GM12878 (cell line): ENCODE measurements at regions not wholly inside any gene's neighbourhood (a gene's known extent, or its start where the extent isn't known, plus 50 kb on each side); places are given as distances from the start of the nearest gene placed in this dataset.

Experiments used
- ATAC-seq: fragments of 200-7000 bp; cut with Tn5 transposase; 3 replicates; pipeline ENCODE4 v1.9.1; 2020; ENCODE audit warnings: mild to moderate bottlenecking, moderate library complexity
- BruUV-seq: library from RNA; stranded (reverse); fragments of 400-500 nt; replicated peaks from 2 replicates; lab custom pipeline; 2021; lab: Mats Ljungman, UMichigan
- CTCF ChIA-PET: fragments of 300-600 bp; sonication (Branson Sonifier 250); formaldehyde crosslinking; extraction: SDS; loops from one replicate; lab custom pipeline; 2021; ENCODE audit warnings: inconsistent platforms; lab: Yijun Ruan, JAX
- POLR2A ChIA-PET: fragments of 350-600 bp; formaldehyde crosslinking; extraction: SDS; loops from one replicate; lab custom pipeline; 2021; ENCODE audit warnings: inconsistent platforms; lab: Charles Lee
- RAD21 ChIA-PET: fragments of 300-600 bp; sonication (Branson Sonifier 250); formaldehyde crosslinking; loops from one replicate; lab custom pipeline; 2023; ENCODE audit warnings: antibody characterized with exemption; ENCODE audit not compliant: unreplicated experiment; lab: Charles Lee
- SMC1A ChIA-PET: fragments of 300-600 bp; sonication (Branson Sonifier 250); formaldehyde crosslinking; loops from one replicate; lab custom pipeline; 2023; ENCODE audit not compliant: unreplicated experiment, uncharacterized antibody; lab: Charles Lee
- DNase-seq: peaks from one replicate; pipeline ENCODE4 v3.0.0-alpha.2; 2011; ENCODE audit warnings: low read depth, low spot score
- FAIRE-seq: peaks from 3 replicates; lab custom pipeline; 2011; peaks lifted over from hg19 to GRCh38; lab: Jason Lieb, UNC
- H2AFZ ChIP-seq: 2 replicates; pipeline ENCODE4 v1.6.0; 2011; ENCODE audit warnings: low read depth, low read length, control low read depth; ENCODE audit not compliant: control insufficient read depth
- H3K27ac ChIP-seq: 2 replicates; pipeline ENCODE4 v1.5.1; 2011; ENCODE audit warnings: control low read depth; ENCODE audit not compliant: control insufficient read depth, insufficient read depth
- H3K27me3 ChIP-seq, 2 experiments: replicated peaks in 1 of 2; 2 replicates each; pipeline versions ENCODE4 v1.6.0 to v1.6.1; 2011; ENCODE audit warnings: low read length in 1 of 2; ENCODE audit not compliant: control insufficient read depth in 2 of 2, insufficient read depth in 2 of 2
- H3K36me3 ChIP-seq, 2 experiments: 2 replicates each; pipeline ENCODE4 v1.5.1; 2011; ENCODE audit warnings: low read length in 1 of 2; ENCODE audit not compliant: control insufficient read depth in 2 of 2, insufficient read depth in 2 of 2
- H3K4me1 ChIP-seq: 2 replicates; pipeline ENCODE4 v1.6.1; 2011; ENCODE audit warnings: mild to moderate bottlenecking, low read length, moderate library complexity, mixed read lengths; ENCODE audit not compliant: control insufficient read depth, insufficient read depth
- H3K4me2 ChIP-seq: 2 replicates; pipeline ENCODE4 v1.6.0; 2011; ENCODE audit warnings: control low read depth; ENCODE audit not compliant: control insufficient read depth, insufficient read depth
- H3K4me3 ChIP-seq: fragments of 200-600 bp; sonication (generic); 2 replicates; pipeline ENCODE4 v1.5.1; 2016
- H3K79me2 ChIP-seq: 2 replicates; pipeline ENCODE4 v1.6.0; 2011; ENCODE audit warnings: low read length; ENCODE audit not compliant: control insufficient read depth, insufficient read depth
- H3K9ac ChIP-seq: 2 replicates; pipeline ENCODE4 v1.8.0; 2011; ENCODE audit warnings: low read length, control low read depth, mixed read lengths; ENCODE audit not compliant: control insufficient read depth, insufficient read depth
- H3K9me3 ChIP-seq: replicated peaks from 3 replicates; pipeline ENCODE4 v1.5.1; 2011; ENCODE audit warnings: mild to moderate bottlenecking, low read length; ENCODE audit not compliant: control insufficient read depth, insufficient read depth
- H4K20me1 ChIP-seq: 2 replicates; pipeline ENCODE4 v1.6.0; 2011; ENCODE audit not compliant: control insufficient read depth, insufficient read depth
- CBX5 ChIP-seq: sonication (generic); IDR thresholded peaks from 2 replicates; pipeline ENCODE4 v1.6.1; 2016; ENCODE audit warnings: low read depth, moderate library complexity, mild to moderate bottlenecking, inconsistent platforms
- HDAC6 ChIP-seq: fragments of 200-600 bp; sonication (generic); IDR thresholded peaks from one replicate; pipeline ENCODE4 v1.8.0; 2017; ENCODE audit warnings: antibody characterized with exemption; ENCODE audit not compliant: unreplicated experiment
- IKZF1 ChIP-seq: fragments of 450-650 bp; conservative IDR thresholded peaks from 2 replicates; pipeline ENCODE4 v1.6.1; 2017; ENCODE audit warnings: antibody characterized with exemption, mild to moderate bottlenecking
- ZZZ3 ChIP-seq: IDR thresholded peaks from 2 replicates; pipeline ENCODE4 v1.6.1; 2011; ENCODE audit warnings: low read depth; ENCODE audit not compliant: control insufficient read depth, insufficient read length
- WGBS: methylation state at CpG from one replicate; pipeline ENCODE4 v1.1.6; 2016; ENCODE audit warnings: low lambda C conversion rate; ENCODE audit not compliant: insufficient replicate concordance, insufficient coverage; ENCODE audit errors: missing lambda C conversion rate; 5-methylcytosine and 5-hydroxymethylcytosine counted together
- in situ Hi-C: fragments of 300-500 bp; cut with MboI; formaldehyde crosslinking; loops from 9 replicates; pipeline ENCODE4 v1.14.3; 2018; ENCODE audit warnings: mixed read lengths
- intact Hi-C: fragments of 100-400 bp; cut with micrococcal nuclease; formaldehyde crosslinking; loops from one replicate; pipeline ENCODE4 v1.14.2; 2022; ENCODE audit not compliant: unreplicated experiment
- TF ChIP-seq, protein P1 (sequence below): fragments of 450-650 bp; formaldehyde crosslinking; IDR thresholded peaks from 2 replicates; pipeline ENCODE4 v1.5.0; 2022; ENCODE audit warnings: mild to moderate bottlenecking, missing genetic modification characterization
- TF ChIP-seq, protein P2 (sequence below): IDR thresholded peaks from 2 replicates; pipeline ENCODE4 v1.6.1; 2012; ENCODE audit warnings: mild to moderate bottlenecking, low read depth, low read length
- TF ChIP-seq, protein P3 (sequence below): fragments of 450-650 bp; formaldehyde crosslinking; IDR thresholded peaks from 2 replicates; pipeline ENCODE4 v1.4.0; 2020; ENCODE audit warnings: mild to moderate bottlenecking, moderate library complexity

DNA sequence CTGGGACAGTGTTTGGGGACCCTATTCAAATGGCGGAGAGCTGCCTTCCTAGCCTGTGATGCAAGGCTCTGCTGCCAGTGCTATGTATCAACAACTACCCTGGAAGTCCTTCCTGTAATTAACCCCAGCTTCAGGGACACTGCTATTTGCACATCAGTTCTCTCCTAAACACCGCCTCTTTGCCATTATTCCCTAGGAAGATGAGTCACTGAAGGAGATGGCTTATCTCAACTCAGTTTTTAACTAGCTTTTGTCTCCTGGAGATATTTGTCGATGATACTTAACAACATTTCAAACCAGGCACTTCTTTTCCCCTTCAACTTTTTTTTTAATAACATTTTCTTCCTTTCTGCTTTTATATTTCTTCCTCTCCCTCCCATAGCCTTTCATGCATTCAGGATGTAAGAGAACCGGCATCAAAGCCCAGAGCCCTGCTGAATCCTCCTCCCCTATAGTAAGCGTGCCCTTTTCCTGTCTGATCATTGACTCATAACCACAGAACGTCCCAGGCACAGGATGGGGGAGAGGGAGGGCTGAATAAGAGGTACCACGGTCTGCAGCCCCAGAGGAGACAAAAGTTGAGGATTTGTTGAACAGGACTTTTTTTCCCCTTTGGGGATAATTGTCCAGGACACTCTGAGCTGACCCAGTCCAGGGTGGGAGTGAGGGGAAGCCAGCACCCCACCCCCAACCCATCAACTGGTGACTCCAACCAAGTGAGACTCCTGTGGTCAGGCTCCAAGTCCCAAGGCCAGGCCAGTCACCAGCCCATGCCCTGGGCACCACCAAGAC, 387.8 kb upstream of the SALL1 start:
- in situ Hi-C loops: no loop called here
- no peaks in the 10 kb centered on the region for H3K36me3 ChIP-seq
- no peak overlapping the region for H3K9ac ChIP-seq
- no peak overlapping the region for H2AFZ ChIP-seq
- no peak overlapping the region for H3K27ac ChIP-seq
- no peaks in the 10 kb centered on the region for H3K4me1 ChIP-seq
- FAIRE-seq (no peak), DNase-seq (no peak), ATAC-seq (peak; percentile 49; the same call in 2 of the 3 replicates)
- ChIA-PET RAD21 (interaction anchor here (0.6 kb wide), 1 partner anchor 815 kb away, joined by 3 read pairs; no protein-coding TSS in a partner anchor), CTCF (interaction anchor here (0.6 kb wide), 1 partner anchor 227 kb away, joined by 3 read pairs; no protein-coding TSS in a partner anchor), POLR2A (no interaction called here), SMC1A (no interaction called here)
- TF ChIP-seq HDAC6: no peak
- TF ChIP-seq IKZF1: no peak
- TF ChIP-seq, protein P1, sequence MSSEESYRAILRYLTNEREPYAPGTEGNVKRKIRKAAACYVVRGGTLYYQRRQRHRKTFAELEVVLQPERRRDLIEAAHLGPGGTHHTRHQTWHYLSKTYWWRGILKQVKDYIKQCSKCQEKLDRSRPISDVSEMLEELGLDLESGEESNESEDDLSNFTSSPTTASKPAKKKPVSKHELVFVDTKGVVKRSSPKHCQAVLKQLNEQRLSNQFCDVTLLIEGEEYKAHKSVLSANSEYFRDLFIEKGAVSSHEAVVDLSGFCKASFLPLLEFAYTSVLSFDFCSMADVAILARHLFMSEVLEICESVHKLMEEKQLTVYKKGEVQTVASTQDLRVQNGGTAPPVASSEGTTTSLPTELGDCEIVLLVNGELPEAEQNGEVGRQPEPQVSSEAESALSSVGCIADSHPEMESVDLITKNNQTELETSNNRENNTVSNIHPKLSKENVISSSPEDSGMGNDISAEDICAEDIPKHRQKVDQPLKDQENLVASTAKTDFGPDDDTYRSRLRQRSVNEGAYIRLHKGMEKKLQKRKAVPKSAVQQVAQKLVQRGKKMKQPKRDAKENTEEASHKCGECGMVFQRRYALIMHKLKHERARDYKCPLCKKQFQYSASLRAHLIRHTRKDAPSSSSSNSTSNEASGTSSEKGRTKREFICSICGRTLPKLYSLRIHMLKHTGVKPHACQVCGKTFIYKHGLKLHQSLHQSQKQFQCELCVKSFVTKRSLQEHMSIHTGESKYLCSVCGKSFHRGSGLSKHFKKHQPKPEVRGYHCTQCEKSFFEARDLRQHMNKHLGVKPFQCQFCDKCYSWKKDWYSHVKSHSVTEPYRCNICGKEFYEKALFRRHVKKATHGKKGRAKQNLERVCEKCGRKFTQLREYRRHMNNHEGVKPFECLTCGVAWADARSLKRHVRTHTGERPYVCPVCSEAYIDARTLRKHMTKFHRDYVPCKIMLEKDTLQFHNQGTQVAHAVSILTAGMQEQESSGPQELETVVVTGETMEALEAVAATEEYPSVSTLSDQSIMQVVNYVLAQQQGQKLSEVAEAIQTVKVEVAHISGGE (CRISPR knock-in tag): no peak
- TF ChIP-seq CBX5: no peak
- TF ChIP-seq, protein P2, sequence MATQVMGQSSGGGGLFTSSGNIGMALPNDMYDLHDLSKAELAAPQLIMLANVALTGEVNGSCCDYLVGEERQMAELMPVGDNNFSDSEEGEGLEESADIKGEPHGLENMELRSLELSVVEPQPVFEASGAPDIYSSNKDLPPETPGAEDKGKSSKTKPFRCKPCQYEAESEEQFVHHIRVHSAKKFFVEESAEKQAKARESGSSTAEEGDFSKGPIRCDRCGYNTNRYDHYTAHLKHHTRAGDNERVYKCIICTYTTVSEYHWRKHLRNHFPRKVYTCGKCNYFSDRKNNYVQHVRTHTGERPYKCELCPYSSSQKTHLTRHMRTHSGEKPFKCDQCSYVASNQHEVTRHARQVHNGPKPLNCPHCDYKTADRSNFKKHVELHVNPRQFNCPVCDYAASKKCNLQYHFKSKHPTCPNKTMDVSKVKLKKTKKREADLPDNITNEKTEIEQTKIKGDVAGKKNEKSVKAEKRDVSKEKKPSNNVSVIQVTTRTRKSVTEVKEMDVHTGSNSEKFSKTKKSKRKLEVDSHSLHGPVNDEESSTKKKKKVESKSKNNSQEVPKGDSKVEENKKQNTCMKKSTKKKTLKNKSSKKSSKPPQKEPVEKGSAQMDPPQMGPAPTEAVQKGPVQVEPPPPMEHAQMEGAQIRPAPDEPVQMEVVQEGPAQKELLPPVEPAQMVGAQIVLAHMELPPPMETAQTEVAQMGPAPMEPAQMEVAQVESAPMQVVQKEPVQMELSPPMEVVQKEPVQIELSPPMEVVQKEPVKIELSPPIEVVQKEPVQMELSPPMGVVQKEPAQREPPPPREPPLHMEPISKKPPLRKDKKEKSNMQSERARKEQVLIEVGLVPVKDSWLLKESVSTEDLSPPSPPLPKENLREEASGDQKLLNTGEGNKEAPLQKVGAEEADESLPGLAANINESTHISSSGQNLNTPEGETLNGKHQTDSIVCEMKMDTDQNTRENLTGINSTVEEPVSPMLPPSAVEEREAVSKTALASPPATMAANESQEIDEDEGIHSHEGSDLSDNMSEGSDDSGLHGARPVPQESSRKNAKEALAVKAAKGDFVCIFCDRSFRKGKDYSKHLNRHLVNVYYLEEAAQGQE: no peak
- no peak for TF ChIP-seq ZZZ3
- TF ChIP-seq, protein P3, sequence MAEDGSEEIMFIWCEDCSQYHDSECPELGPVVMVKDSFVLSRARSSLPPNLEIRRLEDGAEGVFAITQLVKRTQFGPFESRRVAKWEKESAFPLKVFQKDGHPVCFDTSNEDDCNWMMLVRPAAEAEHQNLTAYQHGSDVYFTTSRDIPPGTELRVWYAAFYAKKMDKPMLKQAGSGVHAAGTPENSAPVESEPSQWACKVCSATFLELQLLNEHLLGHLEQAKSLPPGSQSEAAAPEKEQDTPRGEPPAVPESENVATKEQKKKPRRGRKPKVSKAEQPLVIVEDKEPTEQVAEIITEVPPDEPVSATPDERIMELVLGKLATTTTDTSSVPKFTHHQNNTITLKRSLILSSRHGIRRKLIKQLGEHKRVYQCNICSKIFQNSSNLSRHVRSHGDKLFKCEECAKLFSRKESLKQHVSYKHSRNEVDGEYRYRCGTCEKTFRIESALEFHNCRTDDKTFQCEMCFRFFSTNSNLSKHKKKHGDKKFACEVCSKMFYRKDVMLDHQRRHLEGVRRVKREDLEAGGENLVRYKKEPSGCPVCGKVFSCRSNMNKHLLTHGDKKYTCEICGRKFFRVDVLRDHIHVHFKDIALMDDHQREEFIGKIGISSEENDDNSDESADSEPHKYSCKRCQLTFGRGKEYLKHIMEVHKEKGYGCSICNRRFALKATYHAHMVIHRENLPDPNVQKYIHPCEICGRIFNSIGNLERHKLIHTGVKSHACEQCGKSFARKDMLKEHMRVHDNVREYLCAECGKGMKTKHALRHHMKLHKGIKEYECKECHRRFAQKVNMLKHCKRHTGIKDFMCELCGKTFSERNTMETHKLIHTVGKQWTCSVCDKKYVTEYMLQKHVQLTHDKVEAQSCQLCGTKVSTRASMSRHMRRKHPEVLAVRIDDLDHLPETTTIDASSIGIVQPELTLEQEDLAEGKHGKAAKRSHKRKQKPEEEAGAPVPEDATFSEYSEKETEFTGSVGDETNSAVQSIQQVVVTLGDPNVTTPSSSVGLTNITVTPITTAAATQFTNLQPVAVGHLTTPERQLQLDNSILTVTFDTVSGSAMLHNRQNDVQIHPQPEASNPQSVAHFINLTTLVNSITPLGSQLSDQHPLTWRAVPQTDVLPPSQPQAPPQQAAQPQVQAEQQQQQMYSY (CRISPR knock-in tag): no peak
- no peaks in the 10 kb centered on the region for H3K27me3 ChIP-seq
- H3K9me3 ChIP-seq: no peaks in the 10 kb centered on the region
- no peak overlapping the region for H3K4me3 ChIP-seq
- no peak overlapping the region for H3K4me2 ChIP-seq
- BruUV-seq: no TSS peak
- H3K79me2 ChIP-seq: no peaks in the 10 kb centered on the region
- no peaks in the 10 kb centered on the region for H4K20me1 ChIP-seq
- 6% methylated on average over 7 of the region's 7 CpGs for whole genome bisulfite sequencing
- intact Hi-C loops: no loop called here
